GM21447 (cell line): ENCODE measurements at regions not wholly inside any gene's neighbourhood (a gene's known extent, or its start where the extent isn't known, plus 50 kb on each side); places are given as distances from the start of the nearest gene placed in this dataset.

ENCODE experiments used
- ATAC-seq: cut with Tn5 transposase; IDR thresholded peaks from one replicate; pipeline ENCODE4 v1.9.1; 2021; ENCODE audit not compliant: unreplicated experiment

DNA sequence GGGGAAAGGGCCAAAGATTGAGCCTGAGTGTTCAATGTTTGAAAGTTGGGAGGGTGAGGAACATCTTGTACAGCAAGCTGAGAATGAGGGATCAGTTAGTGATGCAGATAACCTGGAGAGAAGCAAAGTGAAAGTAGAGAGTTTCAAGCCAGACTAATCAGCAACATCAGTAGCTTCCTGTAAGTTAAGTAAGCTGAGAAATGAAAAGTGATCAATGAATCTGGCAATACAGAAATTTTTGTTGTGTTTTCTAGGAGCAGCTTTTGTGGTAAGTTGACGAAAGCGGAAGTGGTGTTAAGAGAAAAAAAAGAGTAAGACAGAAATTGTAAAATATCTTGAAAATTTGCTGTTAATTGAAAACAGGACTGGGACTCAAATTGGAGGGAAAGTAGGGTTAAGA is 855.5 kb upstream of the MAP3K7 start:
- ATAC-seq: no peak

DNA sequence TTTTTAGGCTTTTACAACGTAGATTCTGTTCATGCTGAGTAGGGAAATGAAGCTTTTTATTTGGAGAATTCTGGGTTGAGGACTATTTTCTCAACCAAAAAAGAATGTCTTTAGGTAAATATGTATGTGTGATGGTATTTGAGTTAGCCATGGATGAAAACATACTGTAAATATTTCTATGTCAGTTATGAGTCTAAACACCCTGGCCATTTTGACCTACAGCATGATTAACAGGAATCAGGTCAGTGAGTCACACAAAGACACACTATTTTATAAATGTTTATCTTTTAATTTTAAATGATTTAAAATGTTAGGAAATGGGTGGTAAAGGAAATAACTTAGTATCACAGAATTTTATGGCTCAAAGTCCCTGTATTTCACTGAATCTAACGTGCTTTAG is 851.7 kb upstream of the MAP3K7 start:
- no peak for ATAC-seq

DNA sequence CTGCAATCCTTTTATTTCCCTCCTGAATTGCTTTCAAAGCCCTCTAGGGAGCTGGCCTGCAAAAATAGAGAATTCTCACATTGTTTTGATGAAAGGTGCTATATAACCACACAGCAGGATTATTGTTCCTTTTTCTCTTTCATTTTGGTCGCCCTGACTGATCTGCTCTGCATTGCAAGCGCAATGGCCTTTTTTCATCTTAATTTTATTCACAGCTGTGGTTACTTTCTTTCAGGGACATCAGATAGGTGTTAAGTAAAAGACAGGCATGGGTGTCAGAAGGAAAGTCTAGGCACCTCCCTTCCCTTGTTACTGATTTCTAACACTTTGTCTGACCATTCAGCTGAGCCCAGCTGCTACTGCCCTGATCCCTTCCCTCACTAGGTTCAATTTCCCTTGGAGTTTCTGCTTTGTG is 850.5 kb upstream of the MAP3K7 start:
- no peak for ATAC-seq

DNA sequence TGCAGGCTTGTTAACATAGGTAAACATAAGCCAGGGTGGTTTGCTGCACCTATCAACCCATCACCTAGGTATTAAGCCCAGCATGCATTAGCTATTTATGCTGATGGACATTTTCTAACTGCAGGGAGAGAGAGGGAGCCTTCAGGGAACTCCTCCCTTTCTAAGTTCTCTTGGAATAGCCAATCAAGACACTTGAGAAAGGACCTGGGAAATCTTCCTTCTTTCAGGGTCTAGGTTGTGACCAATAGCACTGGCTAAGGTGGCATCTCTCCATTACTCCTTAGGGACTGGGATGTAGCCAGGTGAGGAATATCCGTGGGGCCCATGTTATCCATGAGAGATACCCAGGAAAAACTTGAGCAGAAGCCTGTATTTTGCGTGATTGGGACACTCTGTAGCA is 849.6 kb upstream of the MAP3K7 start:
- ATAC-seq: no peak

DNA sequence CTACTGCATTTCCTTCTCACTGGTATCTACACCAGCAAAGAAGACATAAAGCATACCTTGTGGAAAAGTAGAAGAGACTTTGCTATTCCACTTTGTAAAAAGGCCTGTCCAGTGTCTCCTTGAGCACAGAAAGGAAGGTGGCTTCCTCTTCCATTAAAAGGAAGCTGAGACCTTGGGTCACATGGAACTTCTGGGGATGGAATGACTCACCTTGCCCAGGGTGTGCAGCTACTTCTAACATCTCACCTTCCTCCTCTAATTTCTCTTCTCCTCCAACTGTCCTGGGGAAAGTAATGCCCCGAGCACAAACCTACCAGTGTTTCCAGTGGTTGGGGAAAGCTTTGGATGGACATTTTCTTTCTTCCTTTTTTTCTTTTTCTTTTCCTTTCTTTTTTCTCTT is 848.8 kb upstream of the MAP3K7 start:
- ATAC-seq: no peak

DNA sequence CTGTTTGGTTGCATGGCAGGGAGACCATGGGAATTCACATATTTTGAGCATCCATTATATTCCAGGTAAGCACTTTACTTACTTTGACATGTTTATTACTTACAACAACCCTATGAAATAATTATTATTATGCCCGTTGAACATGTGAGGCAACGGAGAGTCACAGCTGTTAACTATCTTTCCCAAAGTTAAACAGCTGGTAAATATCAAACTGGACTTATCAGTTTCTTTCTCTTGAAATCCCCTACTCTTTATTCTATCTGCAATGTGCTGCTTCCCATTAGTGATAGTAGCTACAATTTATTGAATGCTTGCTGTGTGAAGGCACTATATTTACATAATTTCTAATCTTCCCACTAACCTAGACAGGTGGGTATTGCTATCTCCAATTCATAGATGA is 847.7 kb upstream of the MAP3K7 start:
- ATAC-seq: no peak

DNA sequence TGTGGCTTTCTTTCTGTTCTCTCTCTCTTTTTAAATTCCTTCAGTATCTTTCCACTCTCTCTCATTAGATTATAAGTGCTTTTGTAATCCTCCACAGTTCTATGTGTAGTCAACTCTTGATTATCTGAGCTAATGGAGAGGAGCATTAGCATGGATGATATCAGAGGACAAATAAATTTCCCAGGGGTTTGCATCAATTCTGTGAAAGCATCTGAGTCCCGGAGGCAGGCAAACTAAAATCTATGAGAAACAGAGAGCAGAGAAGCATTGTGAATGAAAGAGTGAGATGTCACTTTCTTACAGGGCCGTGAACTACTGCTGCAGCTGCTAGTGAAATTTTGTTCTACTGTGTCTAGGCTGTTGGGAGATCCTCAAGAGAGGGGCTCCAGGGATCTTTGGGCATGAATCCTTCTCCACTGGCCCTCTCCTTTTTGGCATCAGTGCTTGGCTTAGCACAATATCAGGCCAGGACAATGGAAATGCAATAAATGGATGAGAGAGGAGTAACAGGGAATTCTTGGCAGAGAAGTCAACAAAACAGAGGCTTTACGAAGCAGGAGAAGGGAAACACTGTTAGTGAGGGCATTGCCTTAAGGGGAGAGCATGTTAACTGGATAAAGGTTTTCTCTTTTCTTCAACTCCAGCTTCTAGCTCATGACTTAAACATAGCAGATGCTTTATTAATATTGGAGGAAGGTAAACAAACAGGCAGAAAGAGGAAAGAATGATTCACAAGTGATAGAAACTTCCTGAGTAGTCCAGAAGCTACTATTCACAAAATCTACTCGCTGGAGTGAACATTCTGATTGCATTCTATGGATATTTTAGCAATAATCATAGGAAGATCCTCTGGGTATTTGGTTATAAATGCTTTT is 847.0 kb upstream of the MAP3K7 start:
- ATAC-seq: no peak

DNA sequence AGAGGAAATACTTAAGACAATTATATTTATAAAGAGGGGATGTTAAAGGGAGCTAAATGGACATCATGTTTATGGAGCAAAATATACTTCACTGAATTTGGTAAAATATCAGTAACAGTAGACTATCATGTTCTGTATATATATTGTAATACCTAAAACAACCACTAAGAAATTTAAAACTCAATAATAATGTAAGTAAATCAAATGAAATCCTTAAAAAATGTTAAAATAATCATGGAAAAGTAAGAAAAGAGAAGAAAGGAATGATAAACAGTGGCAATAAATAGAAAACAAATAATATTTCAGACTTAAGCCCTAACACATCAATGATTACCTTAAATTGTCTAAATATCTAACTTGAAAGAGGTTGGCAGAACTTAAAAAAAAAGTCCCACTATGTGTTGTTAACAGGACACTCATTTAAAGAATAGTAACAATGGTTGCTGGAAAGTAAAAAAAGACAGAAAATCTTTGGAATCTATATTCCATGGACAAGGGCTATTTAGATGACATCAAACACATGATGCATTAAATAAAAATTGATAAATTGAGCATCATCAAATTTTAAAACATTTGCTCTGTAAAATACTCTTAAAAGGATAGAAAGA is 842.2 kb upstream of the MAP3K7 start:
- no peak for ATAC-seq

DNA sequence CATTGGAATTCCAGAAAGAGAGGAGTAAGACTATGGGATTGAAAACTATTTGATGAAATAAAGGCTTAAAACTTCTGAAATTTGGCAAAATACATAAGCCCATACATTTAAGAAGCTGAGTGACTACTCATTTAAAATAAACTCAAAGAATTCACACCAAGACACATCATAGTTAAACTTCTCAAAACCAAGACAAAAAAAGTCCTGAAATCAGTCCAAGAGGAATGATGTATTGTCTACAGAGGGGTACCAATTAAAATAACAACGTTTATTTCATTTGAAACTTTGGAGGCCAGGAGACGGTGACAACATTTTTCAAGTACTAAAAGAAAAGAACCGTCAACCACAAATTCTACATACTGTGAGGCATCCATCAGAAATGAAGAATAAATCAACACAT is 841.4 kb upstream of the MAP3K7 start:
- no peak for ATAC-seq

DNA sequence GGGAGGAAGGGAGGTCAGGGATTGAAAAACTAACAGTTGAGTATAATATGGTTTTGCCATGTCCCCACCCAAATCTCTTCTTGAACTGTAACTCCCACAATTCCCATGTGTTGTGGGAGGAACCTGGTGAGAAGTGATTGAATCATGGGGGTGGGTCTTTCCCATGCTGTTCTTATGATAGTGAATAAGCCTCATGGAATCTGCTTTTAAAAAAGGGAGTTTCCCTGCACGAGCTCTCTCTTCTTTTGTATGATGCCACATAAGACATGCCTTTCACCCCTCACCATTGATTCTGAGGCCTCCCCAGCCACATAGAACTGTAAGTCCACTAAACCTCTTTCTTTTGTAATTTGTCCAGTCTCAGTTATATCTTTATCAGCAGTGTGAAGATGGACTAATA is 833.4 kb upstream of the MAP3K7 start:
- ATAC-seq: no peak

DNA sequence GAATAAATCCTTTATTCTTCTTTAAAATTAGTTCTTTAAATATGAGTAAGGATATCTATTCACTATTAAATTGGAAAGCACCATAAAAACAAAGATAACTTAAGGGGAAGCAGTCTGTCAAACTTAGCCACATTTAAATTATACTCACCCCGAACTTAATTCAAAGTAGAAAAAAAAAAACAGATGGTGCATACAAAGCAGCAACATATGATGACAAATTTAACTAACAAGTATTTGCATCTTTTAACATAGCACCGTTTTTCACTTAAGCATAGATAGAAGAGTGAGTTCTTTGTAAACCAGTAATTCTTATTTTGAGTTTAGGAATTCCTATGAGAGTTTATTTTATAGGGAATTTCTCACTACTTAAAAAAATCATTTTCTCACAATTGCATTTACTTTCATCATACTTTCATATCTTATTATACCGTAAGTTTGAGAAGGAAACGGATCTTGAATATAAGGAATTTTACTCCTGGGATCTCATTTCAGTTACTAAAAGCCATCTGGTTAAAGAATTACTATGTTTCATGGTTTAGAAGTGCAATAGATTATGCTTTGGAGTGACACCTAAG is 828.2 kb upstream of the MAP3K7 start:
- ATAC-seq: no peak

DNA sequence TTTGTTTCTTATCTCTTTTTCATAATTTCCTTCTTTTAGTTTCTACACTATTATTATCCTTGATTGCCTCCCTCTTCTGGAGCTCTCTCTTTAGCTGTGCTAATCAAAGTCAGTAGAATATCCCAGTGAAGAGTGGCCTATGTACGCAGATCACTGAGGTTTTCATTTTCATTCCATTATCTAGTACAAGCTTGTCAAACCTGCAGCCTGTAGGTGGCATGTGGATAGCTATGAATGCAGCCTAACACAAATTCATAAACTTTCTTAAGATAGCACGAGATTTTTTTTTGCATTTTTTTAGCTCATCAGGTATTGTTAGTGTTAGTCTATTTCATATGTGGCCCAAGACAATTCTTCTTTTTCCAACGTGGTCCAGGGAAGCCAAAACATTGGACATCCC is 825.7 kb upstream of the MAP3K7 start:
- ATAC-seq: no peak

DNA sequence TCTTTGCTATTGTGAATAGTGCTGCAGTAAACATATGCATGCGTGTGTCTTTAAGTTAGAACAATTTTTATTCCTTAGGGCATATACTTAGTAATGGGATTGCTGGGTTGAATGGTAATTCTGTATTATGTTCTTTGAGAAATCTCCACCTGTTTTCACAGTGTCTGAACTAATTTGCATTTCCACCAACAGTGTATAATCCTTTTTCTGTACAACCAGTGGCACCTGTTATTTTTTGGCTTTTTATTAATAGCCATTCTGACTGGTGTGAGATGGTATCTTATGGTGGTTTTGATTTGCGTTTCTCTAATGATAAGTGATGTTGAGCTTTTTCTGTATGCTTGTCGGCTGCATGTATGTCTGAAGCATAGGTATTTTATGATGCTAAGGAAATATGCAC is 820.8 kb upstream of the MAP3K7 start:
- no peak for ATAC-seq

DNA sequence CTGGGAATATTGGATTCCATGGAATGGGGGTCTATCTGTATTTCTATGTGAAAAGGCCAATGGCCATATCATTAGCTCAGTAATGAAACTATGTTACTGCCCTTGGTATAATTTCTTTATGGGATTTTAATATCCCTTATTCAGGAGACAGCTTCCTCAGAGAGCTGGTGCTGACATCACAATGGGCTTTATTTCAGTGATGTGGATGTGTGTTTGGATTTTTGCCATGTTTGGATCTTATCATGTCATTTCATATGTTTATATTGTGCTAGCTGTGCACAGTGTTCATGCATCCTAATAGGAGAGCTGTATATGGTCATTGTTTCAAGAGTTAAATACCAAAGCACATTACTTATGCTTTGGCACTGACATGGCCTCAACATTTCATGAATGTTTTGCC is 806.1 kb upstream of the MAP3K7 start:
- ATAC-seq: no peak

DNA sequence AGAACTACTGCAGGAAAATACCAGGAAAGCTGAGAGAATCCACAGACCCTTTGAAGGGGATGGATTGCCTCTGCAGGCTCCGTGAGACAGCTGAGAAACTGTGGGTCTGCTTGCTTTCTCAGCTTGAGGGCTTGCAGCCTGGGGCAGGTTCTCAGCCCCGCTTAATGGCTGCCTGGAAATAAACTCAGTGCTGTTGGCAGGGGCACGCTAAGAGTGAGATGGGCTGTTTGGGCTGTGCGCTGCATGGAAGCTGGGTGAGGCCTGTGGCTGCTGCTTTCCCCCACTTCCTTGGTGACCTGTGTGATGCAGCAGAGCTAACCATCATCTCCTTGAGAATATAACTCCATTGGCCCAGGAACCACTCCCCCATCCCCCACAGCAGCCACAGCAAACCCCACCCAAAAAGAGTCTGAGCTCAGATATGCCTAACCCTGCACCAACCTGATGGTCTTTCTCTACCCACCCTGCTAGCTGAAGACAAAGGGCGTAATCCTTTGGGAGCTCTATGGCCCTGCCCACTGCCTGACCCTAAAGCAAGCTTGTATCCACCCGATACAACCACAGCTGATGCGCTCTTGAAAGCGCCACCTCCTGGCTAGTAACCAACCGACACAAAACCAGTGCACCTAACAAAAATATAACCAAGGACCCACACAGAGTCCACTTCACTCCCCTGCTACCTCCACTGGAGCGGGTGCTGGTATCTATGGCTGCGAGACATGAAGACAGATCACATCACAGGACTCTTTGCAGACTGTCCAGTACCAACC is 800.6 kb upstream of the MAP3K7 start:
- ATAC-seq: no peak

DNA sequence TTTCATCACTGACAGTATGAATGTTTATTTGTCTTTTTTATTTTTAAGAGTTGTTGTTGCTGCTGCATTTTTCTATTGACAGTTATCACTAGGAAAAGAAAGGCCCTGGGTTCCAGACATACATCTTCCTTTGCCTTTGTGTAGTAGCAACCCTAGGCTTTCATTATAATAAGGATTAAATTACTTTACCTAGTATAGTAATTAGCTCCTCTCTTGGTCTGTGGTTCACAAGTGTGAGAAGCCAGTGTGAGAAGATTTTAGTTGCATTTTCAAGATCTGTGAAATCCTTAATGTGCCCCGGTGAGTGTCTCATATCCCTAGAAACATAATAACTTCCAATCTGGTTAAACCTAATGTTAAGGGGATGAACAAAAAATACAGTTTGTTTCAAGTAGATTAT is 799.3 kb upstream of the MAP3K7 start:
- no peak for ATAC-seq

DNA sequence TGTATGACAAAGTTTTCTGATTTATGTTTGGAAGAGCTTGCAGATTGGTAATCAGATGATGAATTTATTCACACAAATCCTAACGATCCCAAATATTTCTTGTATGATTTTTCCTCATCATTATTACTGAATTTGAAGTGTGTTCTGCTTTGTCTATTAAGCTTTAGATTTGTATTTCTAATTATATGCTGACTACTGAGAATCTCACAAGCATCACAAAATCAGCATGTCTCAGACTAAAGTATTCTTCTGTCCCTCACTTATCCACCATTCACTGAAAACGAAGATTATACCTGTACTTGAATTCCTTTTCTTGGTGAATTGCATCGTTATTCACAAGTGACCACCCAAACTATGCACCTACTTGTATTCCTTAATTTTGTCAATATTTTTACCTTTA is 796.3 kb upstream of the MAP3K7 start:
- no peak for ATAC-seq

DNA sequence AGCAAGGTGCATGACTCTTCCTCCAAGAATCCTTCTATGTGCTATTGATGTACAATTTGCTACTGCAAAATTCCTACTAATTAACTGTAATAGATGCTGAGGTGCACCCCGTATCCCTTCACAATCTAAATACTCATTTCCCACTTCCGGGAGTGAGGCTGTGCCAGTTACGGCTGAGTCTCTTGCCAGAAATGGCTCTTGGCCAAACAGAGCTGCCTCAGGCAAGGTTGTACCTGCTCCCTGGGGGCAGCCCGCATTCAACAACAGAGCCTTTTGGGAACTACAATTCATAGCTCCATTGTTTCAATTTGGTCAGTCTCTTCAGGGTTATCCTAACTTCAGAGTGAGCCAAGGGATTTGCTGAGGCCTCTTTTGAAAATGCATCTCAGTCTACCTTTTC is 789.8 kb upstream of the MAP3K7 start:
- ATAC-seq: no peak

DNA sequence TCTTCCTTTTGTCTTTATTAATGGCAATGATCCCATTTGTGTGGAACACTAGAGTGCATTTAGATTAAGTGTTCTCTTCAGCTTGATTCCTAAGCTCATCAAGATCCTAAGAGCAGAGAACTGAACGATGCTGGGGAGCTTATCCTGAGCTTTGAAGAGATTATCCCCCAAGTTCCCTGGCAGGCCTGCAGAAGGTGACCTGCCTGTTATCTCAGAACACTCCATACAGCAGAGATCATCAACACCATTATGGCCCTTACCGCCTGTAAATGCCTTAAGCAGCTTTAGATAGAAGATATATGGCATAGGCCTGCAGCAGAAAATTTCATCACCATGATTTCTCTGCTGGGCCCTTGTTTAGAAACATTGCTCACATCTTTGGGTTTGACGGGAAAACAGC is 779.9 kb upstream of the MAP3K7 start:
- no peak for ATAC-seq

DNA sequence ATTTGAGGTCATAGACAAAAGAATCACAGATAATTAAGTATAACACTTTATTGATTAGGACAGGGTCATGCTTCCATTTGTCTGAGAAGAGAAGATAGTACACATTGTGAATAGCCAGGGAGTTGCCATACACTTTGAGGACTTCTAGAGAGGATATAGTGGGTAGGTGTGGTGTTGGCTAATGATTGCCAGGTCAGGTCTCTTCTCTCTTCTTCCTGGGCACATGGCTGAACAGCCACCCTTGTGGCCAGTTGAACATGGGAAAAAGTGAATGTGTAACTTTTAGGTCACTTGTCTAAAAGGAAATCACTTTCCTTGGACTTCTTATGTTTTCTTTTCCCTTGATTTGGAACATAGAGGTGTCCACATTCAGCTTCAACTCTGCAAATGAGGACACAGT is 772.1 kb upstream of the MAP3K7 start:
- ATAC-seq: no peak

DNA sequence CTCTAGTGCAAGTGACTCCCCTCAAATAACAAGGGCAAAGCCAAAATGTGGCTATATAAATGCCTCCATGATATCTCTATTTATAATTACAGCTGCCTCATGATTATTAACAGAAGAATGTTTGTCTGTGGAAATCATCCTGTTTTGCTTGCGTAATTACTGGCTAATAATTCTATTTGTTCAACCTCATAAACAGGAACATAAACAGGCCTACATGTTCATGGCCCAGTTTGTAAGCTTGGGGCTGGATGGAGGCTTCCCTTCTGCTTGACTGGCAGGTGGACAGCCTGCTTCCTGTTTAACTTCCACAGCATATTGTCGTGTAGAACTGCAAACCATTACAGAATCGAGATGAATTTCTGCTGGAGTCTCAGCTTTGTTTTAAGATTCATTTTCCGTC is 766.0 kb upstream of the MAP3K7 start:
- ATAC-seq: no peak

DNA sequence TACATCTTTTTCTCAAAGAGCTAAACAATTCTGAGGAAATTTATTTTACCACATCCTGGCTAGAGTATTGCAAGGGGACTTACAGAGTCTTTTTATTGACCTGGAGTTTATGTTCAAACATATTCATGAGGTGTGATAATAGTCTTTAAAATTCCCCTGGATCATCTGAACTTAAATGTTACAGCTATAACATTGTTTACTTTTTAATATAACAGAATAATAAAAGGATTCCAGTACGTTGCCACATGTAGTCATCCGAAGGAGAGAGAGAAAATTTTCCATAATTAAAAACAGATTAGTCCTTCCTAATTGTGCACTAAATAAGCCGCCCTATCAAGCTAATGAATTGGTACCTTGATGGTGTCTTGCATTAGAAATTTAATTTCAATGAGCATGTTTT is 765.4 kb upstream of the MAP3K7 start:
- no peak for ATAC-seq
